GM23338 (cell line): ENCODE measurements at regions not wholly inside any gene's neighbourhood (a gene's known extent, or its start where the extent isn't known, plus 50 kb on each side); places are given as distances from the start of the nearest gene placed in this dataset.

Source experiments
- ATAC-seq: fragments of 200-7000 bp; cut with Tn5 transposase; 3 replicates; pipeline ENCODE4 v1.9.1; 2020
- DNase-seq: peaks from one replicate; pipeline ENCODE4 v3.0.0-alpha.2; 2015; ENCODE audit warnings: low spot score
- H2AFZ ChIP-seq: fragments of 200-600 bp; sonication (generic); 2 replicates; pipeline ENCODE4 v1.8.0; 2016; ENCODE audit warnings: antibody characterized with exemption, mild to moderate bottlenecking, moderate library complexity
- H3F3A ChIP-seq: fragments of 200-600 bp; sonication (generic); replicated peaks from 2 replicates; pipeline ENCODE4 v1.8.0; 2017; ENCODE audit warnings: antibody characterized with exemption, mixed run types, low read depth
- H3K27ac ChIP-seq: fragments of 200-600 bp; sonication (generic); 2 replicates; pipeline ENCODE4 v1.6.1; 2016; ENCODE audit warnings: low read depth
- H3K27me3 ChIP-seq: fragments of 200-600 bp; sonication (generic); 2 replicates; pipeline ENCODE4 v1.8.0; 2016; ENCODE audit warnings: mild to moderate bottlenecking, mixed run types, moderate library complexity; ENCODE audit not compliant: insufficient read depth
- H3K36me3 ChIP-seq: fragments of 200-600 bp; sonication (generic); 2 replicates; pipeline ENCODE4 v1.8.0; 2016; ENCODE audit warnings: mild to moderate bottlenecking; ENCODE audit not compliant: insufficient read depth
- H3K4me1 ChIP-seq: fragments of 200-600 bp; sonication (generic); 2 replicates; pipeline ENCODE4 v1.8.0; 2016; ENCODE audit warnings: mild to moderate bottlenecking, moderate library complexity; ENCODE audit not compliant: insufficient read depth
- H3K4me2 ChIP-seq: fragments of 200-600 bp; sonication (generic); 2 replicates; pipeline ENCODE4 v1.7.1; 2017; ENCODE audit warnings: mixed run types
- H3K4me3 ChIP-seq: fragments of 200-600 bp; sonication (generic); 2 replicates; pipeline ENCODE4 v1.6.1; 2016; ENCODE audit warnings: mixed run types
- H3K79me2 ChIP-seq: fragments of 200-600 bp; sonication (generic); replicated peaks from 2 replicates; pipeline ENCODE4 v1.8.0; 2017; ENCODE audit warnings: mild to moderate bottlenecking; ENCODE audit not compliant: insufficient read depth
- H3K9me2 ChIP-seq: fragments of 200-600 bp; sonication (generic); 2 replicates; pipeline ENCODE4 v1.8.0; 2017; ENCODE audit not compliant: insufficient read depth
- H4K20me1 ChIP-seq: fragments of 200-600 bp; sonication (generic); replicated peaks from 2 replicates; pipeline ENCODE4 v1.8.0; 2017; ENCODE audit warnings: mild to moderate bottlenecking; ENCODE audit not compliant: insufficient read depth
- H3K27ac Mint-ChIP-seq: 2 replicates; pipeline ENCODE4 v1.8.0; 2020; ENCODE audit warnings: inconsistent platforms, mild to moderate bottlenecking, moderate library complexity, mixed read lengths
- H3K27me3 Mint-ChIP-seq: 3 replicates; pipeline ENCODE4 v1.8.0; 2022; ENCODE audit warnings: low read depth, mild to moderate bottlenecking, moderate library complexity, mixed read lengths, inconsistent platforms; ENCODE audit not compliant: insufficient read depth, poor library complexity
- H3K36me3 Mint-ChIP-seq: 3 replicates; pipeline ENCODE4 v1.8.0; 2021; ENCODE audit warnings: low read depth, mild to moderate bottlenecking, inconsistent platforms, moderate library complexity, mixed read lengths
- H3K4me1 Mint-ChIP-seq: 3 replicates; pipeline ENCODE4 v1.8.0; 2020; ENCODE audit warnings: mild to moderate bottlenecking, inconsistent platforms, mixed read lengths
- H3K4me3 Mint-ChIP-seq: 3 replicates; pipeline ENCODE4 v1.8.0; 2021; ENCODE audit warnings: moderate library complexity, mild to moderate bottlenecking, inconsistent platforms, mixed read lengths
- H3K9me3 Mint-ChIP-seq: 3 replicates; pipeline ENCODE4 v1.8.0; 2020; ENCODE audit warnings: moderate library complexity, mild to moderate bottlenecking, inconsistent platforms, mixed read lengths
- CREB1 ChIP-seq: fragments of 250-450 bp; sonication (Bioruptor Pico); IDR thresholded peaks from 2 replicates; pipeline ENCODE4 v1.5.0; 2020; ENCODE audit warnings: low read depth, mild to moderate bottlenecking, moderate library complexity
- CTCF ChIP-seq, 2 experiments: fragments of 200-600 bp in 1 of 2; sonication (generic) in 1 of 2; conservative IDR thresholded peaks; 2 replicates each; pipeline versions ENCODE4 v1.5.1 to v1.6.1; 2016 to 2017; ENCODE audit warnings: antibody characterized with exemption in 2 of 2, low read depth in 2 of 2, mild to moderate bottlenecking in 2 of 2, moderate library complexity in 1 of 2
- EZH2 ChIP-seq: fragments of 200-600 bp; sonication (generic); IDR thresholded peaks from one replicate; pipeline ENCODE4 v1.8.0; 2017; ENCODE audit warnings: antibody characterized with exemption, mild to moderate bottlenecking, low read depth; ENCODE audit not compliant: unreplicated experiment
- EZH2phosphoT487 ChIP-seq: fragments of 200-600 bp; sonication (generic); IDR thresholded peaks from one replicate; pipeline ENCODE4 v1.8.1; 2018; ENCODE audit warnings: antibody characterized with exemption; ENCODE audit not compliant: unreplicated experiment
- JUNB ChIP-seq: IDR thresholded peaks from one replicate; pipeline ENCODE4 v1.6.1; 2016; ENCODE audit warnings: antibody characterized with exemption; ENCODE audit not compliant: unreplicated experiment
- NANOG ChIP-seq: IDR thresholded peaks from 2 replicates; pipeline ENCODE4 v1.6.1; 2016; ENCODE audit warnings: antibody characterized with exemption, borderline replicate concordance
- POLR2AphosphoS5 ChIP-seq: IDR thresholded peaks from 2 replicates; pipeline ENCODE4 v1.6.1; 2016; ENCODE audit warnings: antibody characterized with exemption, low read depth
- STAT1 ChIP-seq: IDR thresholded peaks from one replicate; pipeline ENCODE4 v1.6.1; 2016; ENCODE audit warnings: antibody characterized with exemption; ENCODE audit not compliant: unreplicated experiment
- ZNF114 ChIP-seq: fragments of 250-450 bp; sonication (Bioruptor Pico); IDR thresholded peaks from 2 replicates; pipeline ENCODE4 v1.5.0; 2020; ENCODE audit warnings: mild to moderate bottlenecking, moderate library complexity
- ZNF331 ChIP-seq: fragments of 250-450 bp; sonication (Bioruptor Pico); IDR thresholded peaks from 2 replicates; pipeline ENCODE4 v1.5.0; 2020; ENCODE audit warnings: low read depth, mild to moderate bottlenecking, moderate library complexity
- TF ChIP-seq, protein P1 (sequence below): fragments of 250-450 bp; sonication (Bioruptor Pico); IDR thresholded peaks from 2 replicates; pipeline ENCODE4 v1.5.0; 2020; ENCODE audit warnings: mild to moderate bottlenecking, moderate library complexity
- TF ChIP-seq, protein P2 (sequence below): IDR thresholded peaks from one replicate; pipeline ENCODE4 v1.6.1; 2018; ENCODE audit warnings: antibody characterized with exemption; ENCODE audit not compliant: unreplicated experiment
- TF ChIP-seq, protein P3 (sequence below): IDR thresholded peaks from 2 replicates; pipeline ENCODE4 v1.6.1; 2016; ENCODE audit warnings: antibody characterized with exemption

GRCh38 chr13:106701771-106702341, 133.9 kb upstream of the ARGLU1 start (continued):
- TF ChIP-seq, protein P1, sequence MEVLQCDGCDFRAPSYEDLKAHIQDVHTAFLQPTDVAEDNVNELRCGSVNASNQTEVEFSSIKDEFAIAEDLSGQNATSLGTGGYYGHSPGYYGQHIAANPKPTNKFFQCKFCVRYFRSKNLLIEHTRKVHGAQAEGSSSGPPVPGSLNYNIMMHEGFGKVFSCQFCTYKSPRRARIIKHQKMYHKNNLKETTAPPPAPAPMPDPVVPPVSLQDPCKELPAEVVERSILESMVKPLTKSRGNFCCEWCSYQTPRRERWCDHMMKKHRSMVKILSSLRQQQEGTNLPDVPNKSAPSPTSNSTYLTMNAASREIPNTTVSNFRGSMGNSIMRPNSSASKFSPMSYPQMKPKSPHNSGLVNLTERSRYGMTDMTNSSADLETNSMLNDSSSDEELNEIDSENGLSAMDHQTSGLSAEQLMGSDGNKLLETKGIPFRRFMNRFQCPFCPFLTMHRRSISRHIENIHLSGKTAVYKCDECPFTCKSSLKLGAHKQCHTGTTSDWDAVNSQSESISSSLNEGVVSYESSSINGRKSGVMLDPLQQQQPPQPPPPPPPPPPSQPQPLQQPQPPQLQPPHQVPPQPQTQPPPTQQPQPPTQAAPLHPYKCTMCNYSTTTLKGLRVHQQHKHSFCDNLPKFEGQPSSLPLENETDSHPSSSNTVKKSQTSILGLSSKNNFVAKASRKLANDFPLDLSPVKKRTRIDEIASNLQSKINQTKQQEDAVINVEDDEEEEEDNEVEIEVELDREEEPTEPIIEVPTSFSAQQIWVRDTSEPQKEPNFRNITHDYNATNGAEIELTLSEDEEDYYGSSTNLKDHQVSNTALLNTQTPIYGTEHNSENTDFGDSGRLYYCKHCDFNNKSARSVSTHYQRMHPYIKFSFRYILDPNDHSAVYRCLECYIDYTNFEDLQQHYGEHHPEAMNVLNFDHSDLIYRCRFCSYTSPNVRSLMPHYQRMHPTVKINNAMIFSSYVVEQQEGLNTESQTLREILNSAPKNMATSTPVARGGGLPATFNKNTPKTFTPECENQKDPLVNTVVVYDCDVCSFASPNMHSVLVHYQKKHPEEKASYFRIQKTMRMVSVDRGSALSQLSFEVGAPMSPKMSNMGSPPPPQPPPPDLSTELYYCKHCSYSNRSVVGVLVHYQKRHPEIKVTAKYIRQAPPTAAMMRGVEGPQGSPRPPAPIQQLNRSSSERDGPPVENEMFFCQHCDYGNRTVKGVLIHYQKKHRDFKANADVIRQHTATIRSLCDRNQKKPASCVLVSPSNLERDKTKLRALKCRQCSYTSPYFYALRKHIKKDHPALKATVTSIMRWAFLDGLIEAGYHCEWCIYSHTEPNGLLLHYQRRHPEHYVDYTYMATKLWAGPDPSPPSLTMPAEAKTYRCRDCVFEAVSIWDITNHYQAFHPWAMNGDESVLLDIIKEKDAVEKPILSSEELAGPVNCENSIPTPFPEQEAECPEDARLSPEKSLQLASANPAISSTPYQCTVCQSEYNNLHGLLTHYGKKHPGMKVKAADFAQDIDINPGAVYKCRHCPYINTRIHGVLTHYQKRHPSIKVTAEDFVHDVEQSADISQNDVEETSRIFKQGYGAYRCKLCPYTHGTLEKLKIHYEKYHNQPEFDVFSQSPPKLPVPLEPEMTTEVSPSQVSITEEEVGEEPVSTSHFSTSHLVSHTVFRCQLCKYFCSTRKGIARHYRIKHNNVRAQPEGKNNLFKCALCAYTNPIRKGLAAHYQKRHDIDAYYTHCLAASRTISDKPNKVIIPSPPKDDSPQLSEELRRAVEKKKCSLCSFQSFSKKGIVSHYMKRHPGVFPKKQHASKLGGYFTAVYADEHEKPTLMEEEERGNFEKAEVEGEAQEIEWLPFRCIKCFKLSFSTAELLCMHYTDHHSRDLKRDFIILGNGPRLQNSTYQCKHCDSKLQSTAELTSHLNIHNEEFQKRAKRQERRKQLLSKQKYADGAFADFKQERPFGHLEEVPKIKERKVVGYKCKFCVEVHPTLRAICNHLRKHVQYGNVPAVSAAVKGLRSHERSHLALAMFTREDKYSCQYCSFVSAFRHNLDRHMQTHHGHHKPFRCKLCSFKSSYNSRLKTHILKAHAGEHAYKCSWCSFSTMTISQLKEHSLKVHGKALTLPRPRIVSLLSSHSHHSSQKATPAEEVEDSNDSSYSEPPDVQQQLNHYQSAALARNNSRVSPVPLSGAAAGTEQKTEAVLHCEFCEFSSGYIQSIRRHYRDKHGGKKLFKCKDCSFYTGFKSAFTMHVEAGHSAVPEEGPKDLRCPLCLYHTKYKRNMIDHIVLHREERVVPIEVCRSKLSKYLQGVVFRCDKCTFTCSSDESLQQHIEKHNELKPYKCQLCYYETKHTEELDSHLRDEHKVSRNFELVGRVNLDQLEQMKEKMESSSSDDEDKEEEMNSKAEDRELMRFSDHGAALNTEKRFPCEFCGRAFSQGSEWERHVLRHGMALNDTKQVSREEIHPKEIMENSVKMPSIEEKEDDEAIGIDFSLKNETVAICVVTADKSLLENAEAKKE (CRISPR knock-in tag) = no peak
- TF ChIP-seq CREB1 (CRISPR knock-in tag) = no peak

GRCh38 chr13:106700439-106700838, 132.5 kb upstream of the ARGLU1 start:
- H3K4me1 Mint-ChIP-seq = no peaks in the 10 kb centered on the region
- H3K27ac Mint-ChIP-seq = no peak overlapping the region
- DNase-seq = no peak
- no peaks in the 10 kb centered on the region for H3K79me2 ChIP-seq
- H3K36me3 Mint-ChIP-seq = no peaks in the 10 kb centered on the region
- H3K4me3 ChIP-seq = no peak overlapping the region
- no peaks in the 10 kb centered on the region for H4K20me1 ChIP-seq
- ATAC-seq = no peak
- no peaks in the 10 kb centered on the region for H3F3A ChIP-seq
- H3K27me3 ChIP-seq = no peaks in the 10 kb centered on the region
- no peaks in the 10 kb centered on the region for H3K9me3 Mint-ChIP-seq
- no peaks in the 10 kb centered on the region for H3K36me3 ChIP-seq
- H3K4me1 ChIP-seq = no peaks in the 10 kb centered on the region
- H3K27ac ChIP-seq = no peak overlapping the region
- no peak overlapping the region for H3K4me2 ChIP-seq
- no peak overlapping the region for H3K4me3 Mint-ChIP-seq
- no peaks in the 10 kb centered on the region for H3K27me3 Mint-ChIP-seq
- H3K9me2 ChIP-seq = no peaks in the 10 kb centered on the region
- no peak overlapping the region for H2AFZ ChIP-seq
- TF ChIP-seq CTCF (conservative IDR thresholded peaks at IDR 0.05; ENCODE audit: low read depth in 2 of 2) (no peak), CREB1 (CRISPR knock-in tag) (no peak), EZH2phosphoT487 (no peak), NANOG (no peak), JUNB (no peak), EZH2 (no peak), STAT1 (no peak), ZNF114 (CRISPR knock-in tag) (no peak), POLR2AphosphoS5 (no peak), ZNF331 (no peak)
- TF ChIP-seq, protein P2, sequence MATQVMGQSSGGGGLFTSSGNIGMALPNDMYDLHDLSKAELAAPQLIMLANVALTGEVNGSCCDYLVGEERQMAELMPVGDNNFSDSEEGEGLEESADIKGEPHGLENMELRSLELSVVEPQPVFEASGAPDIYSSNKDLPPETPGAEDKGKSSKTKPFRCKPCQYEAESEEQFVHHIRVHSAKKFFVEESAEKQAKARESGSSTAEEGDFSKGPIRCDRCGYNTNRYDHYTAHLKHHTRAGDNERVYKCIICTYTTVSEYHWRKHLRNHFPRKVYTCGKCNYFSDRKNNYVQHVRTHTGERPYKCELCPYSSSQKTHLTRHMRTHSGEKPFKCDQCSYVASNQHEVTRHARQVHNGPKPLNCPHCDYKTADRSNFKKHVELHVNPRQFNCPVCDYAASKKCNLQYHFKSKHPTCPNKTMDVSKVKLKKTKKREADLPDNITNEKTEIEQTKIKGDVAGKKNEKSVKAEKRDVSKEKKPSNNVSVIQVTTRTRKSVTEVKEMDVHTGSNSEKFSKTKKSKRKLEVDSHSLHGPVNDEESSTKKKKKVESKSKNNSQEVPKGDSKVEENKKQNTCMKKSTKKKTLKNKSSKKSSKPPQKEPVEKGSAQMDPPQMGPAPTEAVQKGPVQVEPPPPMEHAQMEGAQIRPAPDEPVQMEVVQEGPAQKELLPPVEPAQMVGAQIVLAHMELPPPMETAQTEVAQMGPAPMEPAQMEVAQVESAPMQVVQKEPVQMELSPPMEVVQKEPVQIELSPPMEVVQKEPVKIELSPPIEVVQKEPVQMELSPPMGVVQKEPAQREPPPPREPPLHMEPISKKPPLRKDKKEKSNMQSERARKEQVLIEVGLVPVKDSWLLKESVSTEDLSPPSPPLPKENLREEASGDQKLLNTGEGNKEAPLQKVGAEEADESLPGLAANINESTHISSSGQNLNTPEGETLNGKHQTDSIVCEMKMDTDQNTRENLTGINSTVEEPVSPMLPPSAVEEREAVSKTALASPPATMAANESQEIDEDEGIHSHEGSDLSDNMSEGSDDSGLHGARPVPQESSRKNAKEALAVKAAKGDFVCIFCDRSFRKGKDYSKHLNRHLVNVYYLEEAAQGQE = no peak
- TF ChIP-seq, protein P3, sequence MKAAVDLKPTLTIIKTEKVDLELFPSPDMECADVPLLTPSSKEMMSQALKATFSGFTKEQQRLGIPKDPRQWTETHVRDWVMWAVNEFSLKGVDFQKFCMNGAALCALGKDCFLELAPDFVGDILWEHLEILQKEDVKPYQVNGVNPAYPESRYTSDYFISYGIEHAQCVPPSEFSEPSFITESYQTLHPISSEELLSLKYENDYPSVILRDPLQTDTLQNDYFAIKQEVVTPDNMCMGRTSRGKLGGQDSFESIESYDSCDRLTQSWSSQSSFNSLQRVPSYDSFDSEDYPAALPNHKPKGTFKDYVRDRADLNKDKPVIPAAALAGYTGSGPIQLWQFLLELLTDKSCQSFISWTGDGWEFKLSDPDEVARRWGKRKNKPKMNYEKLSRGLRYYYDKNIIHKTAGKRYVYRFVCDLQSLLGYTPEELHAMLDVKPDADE = no peak
